Fibroblast of gingiva (primary cell): ENCODE measurements at regions not wholly inside any gene's neighbourhood (a gene's known extent, or its start where the extent isn't known, plus 50 kb on each side); places are given as distances from the start of the nearest gene placed in this dataset.
"Not testable (repeated sequence)": the region's sequence is repeated elsewhere in the genome, so short reads cannot be mapped to it uniquely, and the experiment has no call there.

ENCODE experiments used
- DNase-seq: peaks from one replicate; pipeline ENCODE4 v3.0.0-alpha.2; 2011; ENCODE audit warnings: low read depth

GRCh38 chr1:93773049-93773838 lies 91.6 kb upstream of the BCAR3 start:
- DNase-seq: no peak

- no peak for DNase-seq
Measured at GRCh38 chr1:93771843-93772242, 90.2 kb upstream of the BCAR3 start.

- DNase-seq: no peak
Measured at GRCh38 chr1:93770640-93771039, 89.0 kb upstream of the BCAR3 start.

- DNase-seq: no peak
Measured at GRCh38 chr1:93769777-93770176, 88.1 kb upstream of the BCAR3 start.

DNA sequence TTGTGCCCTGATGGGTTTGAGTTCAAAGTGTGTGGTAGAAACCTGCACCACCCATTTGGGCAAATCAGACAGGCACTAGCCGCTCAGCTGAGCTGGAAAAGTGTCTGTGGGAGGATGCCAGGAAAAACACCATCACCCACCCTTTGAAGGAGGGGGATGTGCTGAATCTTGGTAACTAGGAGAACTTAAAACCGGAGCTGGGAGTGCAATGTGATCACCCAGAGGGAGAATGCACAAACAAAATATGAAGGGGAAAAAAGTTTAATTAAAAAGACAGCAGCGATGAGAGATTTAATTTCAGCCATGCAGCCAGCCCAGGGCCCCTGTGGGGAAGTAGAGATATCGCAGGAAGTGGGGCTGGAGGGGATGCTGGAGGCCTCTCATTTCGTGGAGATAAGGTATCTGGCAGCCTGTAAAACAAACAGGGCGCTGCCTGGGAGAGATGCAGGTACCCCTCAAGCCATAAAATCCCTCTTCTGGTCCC lies 86.8 kb upstream of the BCAR3 start:
- DNase-seq: peak; percentile 22

GRCh38 chr1:93766451-93766850 lies 84.8 kb upstream of the BCAR3 start:
- no peak for DNase-seq

DNA sequence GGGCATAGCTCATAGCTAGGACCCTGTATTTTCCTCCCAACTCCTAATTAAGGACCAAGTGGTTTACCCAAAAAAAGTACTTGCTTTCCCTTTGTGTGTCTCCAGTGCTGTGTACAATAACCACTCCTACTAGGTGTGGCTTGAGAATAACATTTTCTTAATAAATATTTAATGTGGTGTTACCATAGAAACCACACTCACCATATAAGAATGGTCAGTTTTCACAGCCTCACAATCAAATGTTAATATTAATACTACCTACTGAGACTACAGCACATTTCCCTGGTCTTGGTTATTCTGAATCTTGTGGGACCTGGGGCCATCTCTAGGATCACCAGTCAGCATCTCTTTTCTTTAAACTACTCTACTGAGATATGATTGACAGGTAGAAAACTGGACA lies 83.5 kb upstream of the BCAR3 start:
- DNase-seq: no peak

- no peak for DNase-seq
Measured at GRCh38 chr1:93764366-93764750, 82.7 kb upstream of the BCAR3 start.

DNA sequence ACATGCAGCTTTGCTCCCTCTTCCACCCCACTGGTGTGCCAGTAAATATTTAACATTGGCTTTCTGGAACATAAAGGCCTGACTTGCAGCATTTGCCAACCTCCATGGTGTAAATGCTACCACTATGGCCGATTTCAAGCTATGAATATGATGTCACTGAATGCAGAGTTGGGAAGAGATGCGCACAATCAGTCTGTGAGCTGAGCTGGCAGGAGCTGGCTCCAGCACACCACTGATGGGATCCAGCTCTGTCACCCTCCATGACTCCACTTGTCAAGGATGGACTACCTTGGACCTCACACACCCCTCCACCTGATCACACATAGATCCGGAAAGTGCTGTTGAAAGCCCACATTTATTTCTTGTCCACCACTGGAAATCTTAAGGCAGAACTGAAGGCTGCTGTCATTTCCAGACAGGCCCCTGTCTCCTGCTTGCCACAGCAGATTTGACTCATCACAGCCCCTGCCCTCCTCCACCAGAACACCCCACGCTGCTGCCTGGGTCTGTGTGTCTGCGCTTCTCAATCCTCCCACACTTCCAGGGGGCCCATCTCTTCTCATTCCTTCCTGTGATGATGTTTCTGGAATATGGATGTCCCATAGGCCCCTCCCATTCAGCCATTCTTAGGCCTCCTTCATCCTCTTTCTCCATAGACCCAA lies 82.2 kb upstream of the BCAR3 start:
- no peak for DNase-seq

DNA sequence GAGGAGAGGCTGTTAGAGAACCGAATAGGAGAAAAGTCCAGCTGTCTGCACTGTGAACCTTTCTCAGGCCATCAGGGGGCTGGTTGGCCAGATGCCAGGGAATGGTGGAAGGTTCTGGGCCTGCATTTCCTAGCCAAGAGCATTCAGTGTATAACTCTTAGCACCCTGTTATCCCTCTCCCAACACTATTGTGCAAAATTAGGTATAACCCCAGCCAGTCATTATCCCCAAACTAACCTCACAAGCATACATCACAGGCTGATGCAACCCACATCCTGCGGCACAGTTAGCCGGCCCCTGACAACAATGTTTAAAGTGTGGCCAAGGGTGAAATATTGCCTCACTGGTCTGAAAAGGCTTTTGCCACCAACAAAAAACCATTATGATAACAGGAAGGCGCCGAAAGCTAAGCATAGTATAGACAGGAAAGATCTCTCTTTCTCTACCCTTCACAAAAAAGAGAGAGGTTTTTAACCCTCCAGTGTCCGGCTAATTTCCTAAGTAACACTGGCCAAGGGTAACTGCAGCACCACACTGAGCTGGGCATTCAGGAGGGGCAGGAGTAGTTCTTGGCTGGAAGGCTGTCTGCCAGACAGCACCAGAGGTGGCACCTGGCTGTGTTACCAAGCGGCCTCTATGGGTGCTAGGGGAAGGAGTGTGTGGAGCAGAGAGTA lies 77.3 kb upstream of the BCAR3 start:
- peak; percentile 67 for DNase-seq

DNA sequence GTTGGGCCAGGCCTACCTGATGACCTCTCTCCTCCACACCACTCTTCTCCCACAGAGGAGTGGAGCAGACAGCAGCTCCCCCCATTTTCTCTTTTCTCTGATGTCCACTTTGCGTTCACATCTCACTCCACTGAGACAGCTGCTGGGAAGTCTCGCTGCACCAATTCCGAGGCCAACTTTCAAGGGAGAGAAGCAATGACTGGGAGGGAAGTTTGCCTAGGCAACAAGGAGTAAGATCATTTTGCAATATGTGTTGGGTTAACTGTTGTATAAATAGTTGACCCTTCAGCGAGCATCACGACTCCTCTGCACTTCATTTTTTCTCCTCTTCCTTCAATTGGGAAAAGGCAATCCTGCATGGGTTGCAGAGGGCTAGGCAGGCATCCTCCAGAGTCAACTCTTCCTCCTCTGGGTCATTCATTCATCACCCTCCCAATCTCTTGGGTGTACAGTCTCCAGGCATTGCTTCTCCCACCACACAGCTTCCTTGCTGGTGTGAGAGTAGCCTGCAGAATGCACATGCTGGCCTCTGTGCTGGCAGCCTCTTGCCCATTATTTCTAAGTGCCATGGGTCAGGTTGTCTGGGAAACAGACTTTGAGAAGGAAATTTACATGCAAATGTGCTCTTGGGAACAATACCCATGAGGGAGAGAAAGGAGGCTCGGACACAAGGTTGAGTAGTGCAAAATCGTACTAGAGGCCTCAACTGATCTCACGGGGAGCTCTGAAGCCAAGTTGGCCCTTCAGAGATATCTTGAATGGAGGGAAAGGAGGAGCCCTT lies 75.8 kb upstream of the BCAR3 start:
- DNase-seq: no peak

DNA sequence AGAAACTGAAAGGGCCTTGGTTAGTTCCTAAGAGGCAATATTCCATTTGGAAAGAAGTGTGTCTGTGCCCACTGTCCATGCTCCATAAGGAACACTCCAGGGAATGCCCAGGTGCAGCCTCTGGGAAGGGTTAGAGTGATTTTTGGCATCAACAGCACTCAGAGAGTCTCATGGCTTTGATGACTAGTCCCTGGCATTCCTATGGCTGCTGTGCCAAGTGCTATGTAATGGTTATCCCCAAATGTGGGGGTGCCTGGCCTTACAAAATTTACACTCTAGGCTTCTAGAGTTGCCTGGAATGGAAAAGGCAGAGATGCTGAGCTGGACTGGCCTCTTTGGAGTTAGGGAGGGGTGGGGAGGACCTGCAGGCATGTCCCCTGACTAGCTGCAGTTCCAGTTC lies 75.0 kb upstream of the BCAR3 start:
- no peak for DNase-seq

- not testable (repeated sequence) for DNase-seq
Measured at GRCh38 chr1:93755251-93755715, 73.6 kb upstream of the BCAR3 start.

DNA sequence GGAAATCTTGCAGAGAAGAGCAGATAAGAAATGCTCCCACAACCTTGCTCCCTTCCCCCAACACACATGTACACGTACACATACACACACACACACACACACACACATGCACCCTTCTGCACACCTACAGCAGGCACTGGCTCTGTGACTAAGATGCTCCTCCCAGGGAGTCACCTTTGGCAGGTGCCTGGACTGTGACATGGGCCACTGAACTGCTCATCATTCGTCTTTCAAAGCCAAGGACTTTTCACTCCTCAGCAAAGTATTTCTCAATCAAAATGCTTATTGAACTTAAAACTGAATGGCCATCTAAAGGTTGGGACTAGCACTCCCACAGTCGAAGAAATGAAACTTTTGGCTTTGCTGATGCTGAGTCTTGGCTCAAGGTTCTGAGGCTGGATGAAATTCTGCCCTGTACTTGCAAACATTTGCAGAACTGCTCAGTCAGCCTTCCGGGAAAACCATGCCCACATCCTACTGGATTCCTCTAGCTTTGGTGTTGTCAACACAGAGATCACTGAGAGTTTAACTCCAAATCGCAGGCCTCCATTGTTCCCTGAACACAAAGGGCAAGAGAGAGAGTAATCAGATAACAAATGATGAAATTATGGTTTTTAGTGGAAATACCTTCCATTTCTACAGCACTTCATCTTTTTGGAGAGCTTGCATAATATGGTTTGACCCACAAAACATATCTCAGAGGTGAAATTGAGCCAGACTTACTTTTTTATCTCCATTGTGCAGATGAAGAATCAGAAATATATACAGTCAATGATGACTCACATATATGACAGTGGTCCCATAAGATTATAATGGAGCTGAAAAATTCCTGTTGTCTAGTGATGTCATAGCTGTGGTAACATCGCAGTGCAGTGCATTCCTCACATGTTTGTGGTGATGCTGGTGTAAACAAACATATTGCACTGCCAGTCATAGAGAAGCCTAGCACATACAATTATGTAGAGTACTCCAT lies 72.4 kb upstream of the BCAR3 start:
- DNase-seq: peak; percentile 85

DNA sequence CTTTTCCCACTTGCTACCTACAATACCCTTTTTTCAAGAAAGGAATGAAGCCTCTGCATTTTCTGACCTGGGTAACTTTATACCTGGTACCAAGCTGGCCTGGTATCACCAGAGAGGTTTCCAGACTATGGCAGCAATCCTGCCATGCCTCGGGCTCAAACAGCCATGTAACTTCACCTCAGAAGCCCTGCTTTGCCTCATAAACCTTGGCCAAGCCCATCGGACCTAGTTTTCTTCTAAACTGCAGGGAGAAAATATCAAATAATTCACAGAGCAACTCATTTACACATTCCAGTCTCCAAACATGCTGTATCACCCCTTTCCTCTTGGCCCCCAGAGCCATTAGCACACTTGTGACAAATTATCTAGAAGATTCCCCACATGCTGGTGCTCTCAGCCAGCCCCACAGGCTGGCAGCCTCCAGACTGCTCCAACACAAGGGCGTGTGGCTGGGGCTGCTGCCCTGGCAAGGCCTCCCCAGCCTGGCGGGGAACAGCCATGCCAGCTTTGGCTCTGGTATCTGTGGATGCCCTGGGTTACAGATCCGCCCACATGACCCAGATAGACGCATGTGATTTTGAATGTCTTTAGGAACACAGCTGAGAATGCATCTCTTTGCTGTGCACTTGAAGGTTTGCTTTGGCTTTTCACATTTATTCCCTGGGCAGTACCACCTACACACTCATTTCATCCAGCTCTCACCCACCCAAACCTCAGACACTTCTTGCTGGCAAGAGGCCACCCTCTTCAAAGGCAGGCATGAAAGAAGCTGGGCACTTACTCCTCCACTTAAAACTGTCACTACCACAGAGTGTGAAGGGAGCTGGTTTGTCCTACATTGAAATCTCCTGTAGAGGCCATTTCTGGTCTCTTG lies 70.0 kb upstream of the BCAR3 start:
- DNase-seq: no peak

- no peak for DNase-seq
Measured at GRCh38 chr1:93750955-93751354, 69.3 kb upstream of the BCAR3 start.

GRCh38 chr1:93749894-93750301 lies 68.3 kb upstream of the BCAR3 start:
- DNase-seq: no peak

- DNase-seq: no peak
Measured at GRCh38 chr1:93749487-93749886, 67.8 kb upstream of the BCAR3 start.

- DNase-seq: no peak
Measured at GRCh38 chr1:93746021-93746812, 64.6 kb upstream of the BCAR3 start.
